Smooth muscle cell (in vitro differentiated cells): ENCODE measurements at regions not wholly inside any gene's neighbourhood (a gene's known extent, or its start where the extent isn't known, plus 50 kb on each side); places are given as distances from the start of the nearest gene placed in this dataset.

Experiments used
- DNase-seq: peaks from one replicate; lab custom pipeline; 2025; ENCODE audit not compliant: unreplicated experiment; lab: John Stamatoyannopoulos, UW
- H2AFZ ChIP-seq: fragments of 200-600 bp; sonication (generic); 2 replicates; pipeline ENCODE4 v1.6.0; 2016; ENCODE audit warnings: antibody characterized with exemption, low read depth, mild to moderate bottlenecking
- H3F3A ChIP-seq: fragments of 200-600 bp; sonication (generic); 2 replicates; pipeline ENCODE4 v1.6.0; 2017; ENCODE audit warnings: antibody characterized with exemption, low read depth
- H3K27ac ChIP-seq: fragments of 200-600 bp; sonication (generic); 2 replicates; pipeline ENCODE4 v1.5.1; 2016; ENCODE audit warnings: low read depth, mild to moderate bottlenecking
- H3K27me3 ChIP-seq: fragments of 200-600 bp; sonication (generic); 2 replicates; pipeline ENCODE4 v1.6.1; 2016; ENCODE audit warnings: low read depth, mild to moderate bottlenecking
- H3K36me3 ChIP-seq: fragments of 200-600 bp; sonication (generic); 2 replicates; pipeline ENCODE4 v1.5.1; 2016; ENCODE audit warnings: low read depth
- H3K4me1 ChIP-seq: fragments of 200-600 bp; sonication (generic); 2 replicates; pipeline ENCODE4 v1.5.1; 2016; ENCODE audit warnings: low read depth
- H3K4me2 ChIP-seq: fragments of 200-600 bp; sonication (generic); 2 replicates; pipeline ENCODE4 v1.6.0; 2016; ENCODE audit warnings: mild to moderate bottlenecking
- H3K4me3 ChIP-seq: fragments of 200-600 bp; sonication (generic); 2 replicates; pipeline ENCODE4 v1.5.1; 2016; ENCODE audit warnings: mild to moderate bottlenecking
- H3K79me2 ChIP-seq: fragments of 200-600 bp; sonication (generic); 2 replicates; pipeline ENCODE4 v1.6.0; 2016; ENCODE audit warnings: low read depth, mild to moderate bottlenecking
- H3K9ac ChIP-seq: fragments of 200-600 bp; sonication (generic); 2 replicates; pipeline ENCODE4 v1.6.0; 2016; ENCODE audit warnings: low read depth
- H3K9me3 ChIP-seq: fragments of 200-600 bp; sonication (generic); replicated peaks from 2 replicates; pipeline ENCODE4 v1.5.1; 2016; ENCODE audit warnings: low read depth
- H4K20me1 ChIP-seq: fragments of 200-600 bp; sonication (generic); 2 replicates; pipeline ENCODE4 v1.6.0; 2016; ENCODE audit warnings: low read depth
- WGBS: methylation state at CpG from one replicate; pipeline ENCODE4 v1.1.7; 2016; ENCODE audit warnings: low lambda C conversion rate; 5-methylcytosine and 5-hydroxymethylcytosine counted together
- TF ChIP-seq, protein P1 (sequence below): fragments of 200-600 bp; sonication (generic); IDR thresholded peaks from 2 replicates; pipeline ENCODE4 v1.5.1; 2017; ENCODE audit warnings: borderline replicate concordance, mild to moderate bottlenecking, antibody characterized with exemption; ENCODE audit not compliant: insufficient read depth, poor library complexity, severe bottlenecking

DNA sequence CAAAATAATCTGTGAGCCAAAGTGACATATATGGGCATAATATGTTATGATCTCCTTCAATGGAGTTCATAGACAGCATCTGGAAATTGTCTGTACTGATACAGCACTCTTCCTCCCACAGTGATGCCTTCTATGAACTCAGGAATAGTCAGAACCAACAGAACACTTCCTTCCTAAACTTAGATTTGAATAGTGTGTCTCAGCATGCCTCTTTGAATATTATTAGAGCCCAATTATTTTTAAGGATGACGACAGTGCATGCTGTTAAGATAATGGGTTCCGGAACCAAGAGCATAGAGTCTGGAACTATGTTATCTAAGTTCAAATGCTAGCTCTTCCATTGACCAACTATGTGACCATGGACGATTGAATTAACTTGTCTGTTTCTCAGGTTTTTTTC, 386.6 kb upstream of the PRICKLE1 start:
- WGBS = 75% methylated on average over 3 of the region's 3 CpGs

DNA sequence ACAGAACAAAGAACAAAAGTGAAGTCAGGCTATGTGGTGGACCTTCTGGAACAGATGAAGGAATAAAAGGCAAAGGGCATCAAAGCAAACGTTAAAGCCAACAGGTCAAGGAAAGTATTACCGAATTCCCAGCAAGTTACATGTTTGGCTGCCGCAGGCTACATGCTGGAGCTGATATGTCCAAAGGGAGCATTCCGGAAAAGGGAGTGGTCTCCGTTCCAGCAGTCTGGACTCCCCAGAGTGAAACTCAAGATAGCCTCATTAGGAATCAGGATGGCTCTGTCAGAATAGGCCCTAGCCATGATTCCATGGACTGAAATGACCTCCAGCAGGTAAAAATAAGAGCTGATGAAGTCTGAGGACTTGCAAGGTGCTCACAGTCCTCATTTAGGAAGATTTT, 379.8 kb upstream of the PRICKLE1 start:
- no peak overlapping the region for H3K4me2 ChIP-seq
- no peak overlapping the region for H3K27ac ChIP-seq
- H3K9ac ChIP-seq = no peak overlapping the region
- no peaks in the 10 kb centered on the region for H3F3A ChIP-seq
- H3K36me3 ChIP-seq = no peaks in the 10 kb centered on the region
- no peaks in the 10 kb centered on the region for H3K27me3 ChIP-seq
- H3K9me3 ChIP-seq = no peaks in the 10 kb centered on the region
- no peaks in the 10 kb centered on the region for H3K79me2 ChIP-seq
- TF ChIP-seq, protein P1, sequence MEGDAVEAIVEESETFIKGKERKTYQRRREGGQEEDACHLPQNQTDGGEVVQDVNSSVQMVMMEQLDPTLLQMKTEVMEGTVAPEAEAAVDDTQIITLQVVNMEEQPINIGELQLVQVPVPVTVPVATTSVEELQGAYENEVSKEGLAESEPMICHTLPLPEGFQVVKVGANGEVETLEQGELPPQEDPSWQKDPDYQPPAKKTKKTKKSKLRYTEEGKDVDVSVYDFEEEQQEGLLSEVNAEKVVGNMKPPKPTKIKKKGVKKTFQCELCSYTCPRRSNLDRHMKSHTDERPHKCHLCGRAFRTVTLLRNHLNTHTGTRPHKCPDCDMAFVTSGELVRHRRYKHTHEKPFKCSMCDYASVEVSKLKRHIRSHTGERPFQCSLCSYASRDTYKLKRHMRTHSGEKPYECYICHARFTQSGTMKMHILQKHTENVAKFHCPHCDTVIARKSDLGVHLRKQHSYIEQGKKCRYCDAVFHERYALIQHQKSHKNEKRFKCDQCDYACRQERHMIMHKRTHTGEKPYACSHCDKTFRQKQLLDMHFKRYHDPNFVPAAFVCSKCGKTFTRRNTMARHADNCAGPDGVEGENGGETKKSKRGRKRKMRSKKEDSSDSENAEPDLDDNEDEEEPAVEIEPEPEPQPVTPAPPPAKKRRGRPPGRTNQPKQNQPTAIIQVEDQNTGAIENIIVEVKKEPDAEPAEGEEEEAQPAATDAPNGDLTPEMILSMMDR = no peak
- DNase-seq = no peak
- 85% methylated on average over 5 of the region's 5 CpGs for whole genome bisulfite sequencing
- no peaks in the 10 kb centered on the region for H3K4me1 ChIP-seq
- H3K4me3 ChIP-seq = no peak overlapping the region
- no peaks in the 10 kb centered on the region for H4K20me1 ChIP-seq
- H2AFZ ChIP-seq = peak overlapping the region; percentile 38

More for the DNA sequence above, 386.6 kb upstream of the PRICKLE1 start:
- H3K9ac ChIP-seq = no peak overlapping the region
- no peak overlapping the region for H3K4me3 ChIP-seq
- H3K4me2 ChIP-seq = no peak overlapping the region
- peak overlapping the region; percentile 36 for H3K27ac ChIP-seq
- H3F3A ChIP-seq = peaks cover 13% of the 10 kb centered on the region
- H3K27me3 ChIP-seq = no peaks in the 10 kb centered on the region
- H4K20me1 ChIP-seq = no peaks in the 10 kb centered on the region
- no peaks in the 10 kb centered on the region for H3K9me3 ChIP-seq
- no peak for DNase-seq
- H3K36me3 ChIP-seq = no peaks in the 10 kb centered on the region
- H2AFZ ChIP-seq = no peak overlapping the region
- TF ChIP-seq, protein P1 = no peak
- H3K79me2 ChIP-seq = no peaks in the 10 kb centered on the region
- H3K4me1 ChIP-seq = peaks cover 14% of the 10 kb centered on the region

DNA sequence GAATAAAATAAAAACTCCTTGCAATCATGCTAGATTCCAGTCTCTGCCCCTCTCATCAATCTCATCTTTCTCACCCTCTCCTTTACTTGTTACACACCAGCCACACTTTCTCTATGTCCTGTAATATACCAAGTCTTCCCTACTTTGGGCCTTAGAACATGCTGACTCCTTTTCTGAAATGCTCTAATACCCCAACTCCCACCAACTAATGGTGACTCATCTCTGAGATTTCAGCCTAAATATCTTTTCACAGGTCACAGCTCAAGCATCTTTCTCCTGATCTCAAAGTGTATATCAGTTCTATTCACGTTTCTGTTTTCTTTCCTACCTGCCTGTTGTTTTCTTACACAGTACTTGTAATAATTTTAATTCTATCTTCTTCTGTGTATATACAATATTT, 378.9 kb upstream of the PRICKLE1 start:
- Histone ChIP-seq H2AFZ (peak overlapping the region; percentile 39), H4K20me1 (no peaks in the 10 kb centered on the region), H3K36me3 (no peaks in the 10 kb centered on the region), H3K9ac (no peak overlapping the region), H3K4me2 (peak overlapping the region; percentile 19), H3K4me3 (no peak overlapping the region), H3K79me2 (no peaks in the 10 kb centered on the region), H3K27me3 (no peaks in the 10 kb centered on the region), H3F3A (no peaks in the 10 kb centered on the region), H3K27ac (peak overlapping the region; percentile 27), H3K4me1 (no peaks in the 10 kb centered on the region), H3K9me3 (no peaks in the 10 kb centered on the region)
- TF ChIP-seq, protein P1 = no peak
- DNase-seq = no peak
- 27% methylated on average over 1 of the region's 1 CpG for WGBS

DNA sequence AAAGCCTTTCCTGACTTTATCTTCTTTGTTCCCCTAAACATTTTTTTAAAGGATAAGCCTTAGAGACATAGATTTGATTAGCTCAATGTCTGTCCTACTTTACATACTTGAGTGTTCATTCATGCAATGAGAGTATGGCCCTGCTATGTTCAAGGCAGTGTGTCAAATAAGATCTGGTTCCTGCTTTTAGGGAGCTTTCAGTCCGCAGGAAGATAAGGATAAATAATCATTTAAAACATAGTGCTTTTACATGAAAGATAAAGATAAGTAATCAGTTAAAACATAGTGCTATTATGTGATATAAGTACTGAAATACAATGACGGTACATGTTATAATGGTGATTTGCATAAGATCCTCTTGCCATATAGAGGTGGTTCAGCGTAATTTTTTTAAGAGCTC, 378.3 kb upstream of the PRICKLE1 start:
- Histone ChIP-seq H2AFZ (peak overlapping the region; percentile 39), H3K36me3 (no peaks in the 10 kb centered on the region), H3K4me3 (no peak overlapping the region), H3K4me2 (peak overlapping the region; percentile 19), H3K27ac (peak overlapping the region; percentile 25), H3K4me1 (no peaks in the 10 kb centered on the region), H3K79me2 (no peaks in the 10 kb centered on the region), H4K20me1 (no peaks in the 10 kb centered on the region), H3K9me3 (no peaks in the 10 kb centered on the region), H3K27me3 (no peaks in the 10 kb centered on the region), H3K9ac (no peak overlapping the region), H3F3A (no peaks in the 10 kb centered on the region)
- DNase-seq = no peak
- TF ChIP-seq, protein P1 = no peak
- WGBS = 81% methylated on average over 3 of the region's 3 CpGs
